Neuronal stem cell (in vitro differentiated cells): ENCODE measurements at regions not wholly inside any gene's neighbourhood (a gene's known extent, or its start where the extent isn't known, plus 50 kb on each side); places are given as distances from the start of the nearest gene placed in this dataset.

Experiments
- DNase-seq: peaks from one replicate; pipeline ENCODE4 v3.0.0-alpha.2; 2013; ENCODE audit warnings: low spot score
- H2AFZ ChIP-seq: one replicate; pipeline ENCODE4 v1.6.1; 2013; ENCODE audit warnings: mild to moderate bottlenecking, low read length, inconsistent platforms
- H2AK5ac ChIP-seq: 2 replicates; pipeline ENCODE4 v1.6.1; 2013; ENCODE audit warnings: low read depth, mild to moderate bottlenecking, inconsistent platforms, low read length, moderate library complexity, mixed read lengths
- H2BK120ac ChIP-seq: 2 replicates; pipeline ENCODE4 v1.6.1; 2013; ENCODE audit warnings: low read depth, mild to moderate bottlenecking, inconsistent platforms, low read length, moderate library complexity, mixed read lengths
- H2BK12ac ChIP-seq: one replicate; pipeline ENCODE4 v1.6.1; 2013; ENCODE audit warnings: low read length, inconsistent platforms
- H2BK15ac ChIP-seq: 2 replicates; pipeline ENCODE4 v1.6.1; 2013; ENCODE audit warnings: mild to moderate bottlenecking, low read length, inconsistent platforms, mixed read lengths
- H2BK5ac ChIP-seq: one replicate; pipeline ENCODE4 v1.6.1; 2013; ENCODE audit warnings: inconsistent platforms, mild to moderate bottlenecking, low read length, moderate library complexity
- H3K14ac ChIP-seq: one replicate; pipeline ENCODE4 v1.6.1; 2013; ENCODE audit warnings: low read length, inconsistent platforms
- H3K18ac ChIP-seq: 2 replicates; pipeline ENCODE4 v1.6.1; 2013; ENCODE audit warnings: low read length, inconsistent platforms
- H3K23ac ChIP-seq: 2 replicates; pipeline ENCODE4 v1.6.1; 2013; ENCODE audit warnings: low read depth, mild to moderate bottlenecking, mixed read lengths, low read length, inconsistent platforms; ENCODE audit not compliant: poor library complexity
- H3K27ac ChIP-seq: replicated peaks from 3 replicates; pipeline ENCODE4 v1.5.1; 2013; ENCODE audit warnings: low read length, inconsistent platforms
- H3K27me3 ChIP-seq, 3 experiments: 2 replicates each; pipeline ENCODE4 v1.6.1; 2013; ENCODE audit warnings: low read length in 3 of 3, mild to moderate bottlenecking in 2 of 3, inconsistent platforms in 1 of 3, low read depth in 1 of 3, mixed read lengths in 1 of 3, moderate library complexity in 1 of 3; ENCODE audit not compliant: control insufficient read depth in 3 of 3, insufficient read depth in 3 of 3
- H3K36me3 ChIP-seq, 2 donors: replicated peaks in 1 of 2; 2 replicates each; pipeline ENCODE4 v1.6.1; 2013; ENCODE audit warnings: low read length in 2 of 2; ENCODE audit not compliant: control insufficient read depth in 2 of 2, insufficient read depth in 2 of 2
- H3K4ac ChIP-seq: 2 replicates; pipeline ENCODE4 v1.6.1; 2013; ENCODE audit warnings: inconsistent platforms, mild to moderate bottlenecking, low read length, moderate library complexity
- H3K4me1 ChIP-seq, 2 donors: 1 replicate in 1 of 2; 2 replicates in 1 of 2; pipeline ENCODE4 v1.6.1; 2013; ENCODE audit warnings: low read length in 2 of 2, low read depth in 1 of 2; ENCODE audit not compliant: control insufficient read depth in 2 of 2, insufficient read depth in 1 of 2
- H3K4me2 ChIP-seq: one replicate; pipeline ENCODE4 v1.6.1; 2013; ENCODE audit warnings: mild to moderate bottlenecking, low read length, inconsistent platforms; ENCODE audit not compliant: insufficient read depth, poor library complexity, severe bottlenecking
- H3K4me3 ChIP-seq, 2 donors: 2 replicates each; pipeline ENCODE4 v1.5.1; 2013; ENCODE audit warnings: low read length in 2 of 2, mild to moderate bottlenecking in 2 of 2, inconsistent platforms in 1 of 2, moderate library complexity in 1 of 2
- H3K79me1 ChIP-seq: one replicate; pipeline ENCODE4 v1.6.1; 2013; ENCODE audit warnings: low read depth, mild to moderate bottlenecking, inconsistent platforms, low read length, moderate library complexity
- H3K9ac ChIP-seq: one replicate; pipeline ENCODE4 v1.6.1; 2013; ENCODE audit warnings: mild to moderate bottlenecking, low read depth, low read length, inconsistent platforms; ENCODE audit not compliant: poor library complexity
- H3K9me3 ChIP-seq, 2 donors: replicated peaks in 1 of 2; 2 replicates each; pipeline versions ENCODE3 to v1.6.1; 2013; ENCODE audit warnings: low read length in 2 of 2, mild to moderate bottlenecking in 2 of 2, inconsistent platforms in 1 of 2, low read depth in 1 of 2, mixed read lengths in 1 of 2, moderate library complexity in 1 of 2; ENCODE audit not compliant: control insufficient read depth in 2 of 2, insufficient read depth in 1 of 2
- H4K8ac ChIP-seq: one replicate; pipeline ENCODE4 v1.6.1; 2013; ENCODE audit warnings: low read depth, mild to moderate bottlenecking, inconsistent platforms, low read length, moderate library complexity
- H4K91ac ChIP-seq: one replicate; pipeline ENCODE4 v1.6.1; 2013; ENCODE audit warnings: low read length, low read depth, mild to moderate bottlenecking, inconsistent platforms; ENCODE audit not compliant: poor library complexity
- WGBS, 2 donors: extraction: QIAGEN DNeasy Blood & Tissue Kit; methylation state at CpG; one replicate each; pipeline ENCODE4 v1.1.7; 2013; ENCODE audit warnings: missing lambda C conversion rate in 2 of 2, mixed read lengths in 1 of 2; ENCODE audit not compliant: insufficient read length in 2 of 2, insufficient replicate concordance in 1 of 2; ENCODE audit errors: extremely low coverage in 2 of 2; 5-methylcytosine and 5-hydroxymethylcytosine counted together

GRCh38 chr6:74964871-74965441, 240.9 kb downstream of the COL12A1 start:
- no peak overlapping the region for H4K8ac ChIP-seq
- no peak overlapping the region for H3K27ac ChIP-seq
- H3K18ac ChIP-seq = no peak overlapping the region
- H3K4me2 ChIP-seq = no peak overlapping the region
- no peak overlapping the region for H4K91ac ChIP-seq
- no peak overlapping the region for H3K9ac ChIP-seq
- no peak overlapping the region for H2BK120ac ChIP-seq
- H2AFZ ChIP-seq = no peak overlapping the region
- no peak overlapping the region for H3K4me3 ChIP-seq
- no peak overlapping the region for H3K4ac ChIP-seq
- no peak overlapping the region for H3K14ac ChIP-seq
- H2BK15ac ChIP-seq = no peak overlapping the region
- H2BK5ac ChIP-seq = no peak overlapping the region
- H2BK12ac ChIP-seq = no peak overlapping the region
- H3K79me1 ChIP-seq = no peaks in the 10 kb centered on the region
- H3K23ac ChIP-seq = no peak overlapping the region
- no peaks in the 10 kb centered on the region for H3K27me3 ChIP-seq
- H3K4me1 ChIP-seq = no peaks in the 10 kb centered on the region
- H3K36me3 ChIP-seq = no peaks in the 10 kb centered on the region
- no peak for DNase-seq
- no peak overlapping the region for H2AK5ac ChIP-seq
- WGBS, 2 donors = no CpG with 5 or more reads among the region's 2 CpGs
- no peaks in the 10 kb centered on the region for H3K9me3 ChIP-seq

- WGBS, 2 donors = no CpG with 5 or more reads among the region's 8 CpGs
- Histone ChIP-seq H3K27ac (no peak overlapping the region), H3K36me3 (no peaks in the 10 kb centered on the region), H3K4ac (no peak overlapping the region), H2AFZ (no peak overlapping the region), H4K91ac (no peak overlapping the region), H3K4me2 (no peak overlapping the region), H2BK12ac (no peak overlapping the region), H3K4me3 (no peak overlapping the region), H2AK5ac (no peak overlapping the region), H3K18ac (no peak overlapping the region), H3K23ac (no peak overlapping the region), H3K9me3 (no peaks in the 10 kb centered on the region), H2BK5ac (no peak overlapping the region), H3K9ac (no peak overlapping the region), H3K79me1 (no peaks in the 10 kb centered on the region), H3K4me1 (no peaks in the 10 kb centered on the region), H2BK120ac (no peak overlapping the region), H3K14ac (no peak overlapping the region), H2BK15ac (no peak overlapping the region), H4K8ac (no peak overlapping the region), H3K27me3 (no peaks in the 10 kb centered on the region)
- DNase-seq = no peak
Observed at GRCh38 chr6:74956559-74957428, 249.1 kb downstream of the COL12A1 start.

- no peak overlapping the region for H3K4me3 ChIP-seq
- no peak overlapping the region for H4K8ac ChIP-seq
- no peak overlapping the region for H4K91ac ChIP-seq
- H3K27ac ChIP-seq = no peak overlapping the region
- no peak overlapping the region for H2AFZ ChIP-seq
- H3K4ac ChIP-seq = no peak overlapping the region
- no peaks in the 10 kb centered on the region for H3K79me1 ChIP-seq
- WGBS, 2 donors = no CpG with 5 or more reads among the region's 3 CpGs
- no peak overlapping the region for H2BK15ac ChIP-seq
- no peak overlapping the region for H3K9ac ChIP-seq
- H2BK120ac ChIP-seq = no peak overlapping the region
- no peak overlapping the region for H3K14ac ChIP-seq
- H3K27me3 ChIP-seq = no peaks in the 10 kb centered on the region
- H2BK5ac ChIP-seq = no peak overlapping the region
- no peaks in the 10 kb centered on the region for H3K36me3 ChIP-seq
- no peak overlapping the region for H2AK5ac ChIP-seq
- H3K4me2 ChIP-seq = no peak overlapping the region
- no peak overlapping the region for H2BK12ac ChIP-seq
- no peak overlapping the region for H3K23ac ChIP-seq
- no peaks in the 10 kb centered on the region for H3K9me3 ChIP-seq
- DNase-seq = no peak
- no peaks in the 10 kb centered on the region for H3K4me1 ChIP-seq
- H3K18ac ChIP-seq = no peak overlapping the region
Observed at GRCh38 chr6:74953708-74954107, 252.1 kb downstream of the COL12A1 start.

GRCh38 chr6:74946961-74947360, 258.9 kb downstream of the COL12A1 start:
- WGBS, 2 donors = no CpG with 5 or more reads among the region's 2 CpGs
- Histone ChIP-seq H3K9ac (no peak overlapping the region), H2AFZ (no peak overlapping the region), H4K91ac (no peak overlapping the region), H3K14ac (no peak overlapping the region), H4K8ac (no peak overlapping the region), H3K9me3 (no peaks in the 10 kb centered on the region), H3K79me1 (no peaks in the 10 kb centered on the region), H2BK12ac (no peak overlapping the region), H3K4me3 (no peak overlapping the region), H3K27me3 (no peaks in the 10 kb centered on the region), H2BK120ac (no peak overlapping the region), H3K4me1 (no peaks in the 10 kb centered on the region), H2BK15ac (no peak overlapping the region), H3K23ac (no peak overlapping the region), H3K27ac (no peak overlapping the region), H2BK5ac (no peak overlapping the region), H3K4me2 (no peak overlapping the region), H3K18ac (no peak overlapping the region), H3K4ac (no peak overlapping the region), H2AK5ac (no peak overlapping the region), H3K36me3 (no peaks in the 10 kb centered on the region)
- no peak for DNase-seq
